H1 (cell line): ENCODE measurements at regions not wholly inside any gene's neighbourhood (a gene's known extent, or its start where the extent isn't known, plus 50 kb on each side); places are given as distances from the start of the nearest gene placed in this dataset.

Experiments
- EP300 ChIP-seq, 2 experiments: IDR thresholded peaks; 1 replicate in 1 of 2; 2 replicates in 1 of 2; pipeline ENCODE4 v1.6.1; 2011 to 2012; ENCODE audit warnings: low read depth in 2 of 2, low read length in 2 of 2, mild to moderate bottlenecking in 2 of 2, borderline replicate concordance in 1 of 2, inconsistent platforms in 1 of 2, moderate library complexity in 1 of 2
- SIX5 ChIP-seq: IDR thresholded peaks from 2 replicates; pipeline ENCODE4 v1.6.1; 2011; ENCODE audit warnings: mild to moderate bottlenecking, low read depth, low read length
- SUZ12 ChIP-seq: fragments of 200-600 bp; sonication (generic); IDR thresholded peaks from 2 replicates; pipeline ENCODE4 v1.6.1; 2012; ENCODE audit warnings: mild to moderate bottlenecking, inconsistent platforms, low read length, moderate library complexity, mixed read lengths
- TEAD4 ChIP-seq: IDR thresholded peaks from 2 replicates; pipeline ENCODE4 v1.6.1; 2012; ENCODE audit warnings: low read depth, low read length, inconsistent platforms, mixed read lengths

DNA sequence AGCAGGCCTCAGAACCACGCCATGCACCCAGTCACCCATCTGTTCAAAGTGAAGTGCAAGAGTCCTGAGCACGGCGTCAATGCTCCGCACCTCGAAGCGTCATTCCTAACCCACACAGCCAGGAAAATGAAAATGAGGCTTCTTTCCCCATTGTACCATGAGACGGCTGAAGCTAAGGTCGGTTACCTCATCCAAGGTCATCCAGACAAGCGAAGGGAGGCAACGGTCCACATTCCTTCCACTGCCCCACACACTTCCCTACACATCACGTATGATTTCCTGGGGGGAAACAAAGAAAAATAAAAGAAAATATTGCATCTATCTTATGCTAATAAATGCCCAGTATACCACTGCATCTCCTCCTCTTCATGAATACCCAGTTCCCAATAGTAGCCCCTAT is 113.5 kb upstream of the RAB6C start (continued):
- TF ChIP-seq SUZ12 = no peak
- TF ChIP-seq SIX5 = no peak
- no peak for TF ChIP-seq EP300 (IDR thresholded peaks at IDR 0.05; ENCODE audit: borderline replicate concordance in 1 of 2, low read depth in 2 of 2, low read length in 2 of 2)
- TF ChIP-seq TEAD4 = no peak
